B cell (primary cell): ENCODE measurements at regions not wholly inside any gene's neighbourhood (a gene's known extent, or its start where the extent isn't known, plus 50 kb on each side); places are given as distances from the start of the nearest gene placed in this dataset.

Source experiments
- ATAC-seq: fragments of 200-7000 bp; cut with Tn5 transposase; one replicate; pipeline ENCODE4 v1.10.0; 2021; ENCODE audit warnings: low read depth, mild to moderate bottlenecking, moderate number of reproducible peaks, moderate library complexity
- CTCF ChIA-PET: fragments of 350-600 bp; sonication (Branson Sonifier 250); formaldehyde crosslinking; loops from one replicate; lab custom pipeline; 2021; ENCODE audit warnings: antibody characterized with exemption, inconsistent platforms; lab: Charles Lee
- POLR2A ChIA-PET: fragments of 350-600 bp; sonication (Branson Sonifier 250); formaldehyde crosslinking; loops from one replicate; lab custom pipeline; 2021; ENCODE audit warnings: antibody characterized with exemption; lab: Charles Lee
- DNase-seq: peaks from one replicate; pipeline ENCODE4 v3.0.0; 2013
- H2AFZ ChIP-seq: 2 replicates; pipeline ENCODE4 v1.6.1; 2012; ENCODE audit warnings: mild to moderate bottlenecking, low read depth, low read length; ENCODE audit not compliant: insufficient read depth, poor library complexity, severe bottlenecking
- H3K27ac ChIP-seq, 2 donors: 1 replicate in 1 of 2; 2 replicates in 1 of 2; pipeline ENCODE4 v1.5.1; 2012 to 2013; ENCODE audit warnings: low read length in 2 of 2, mild to moderate bottlenecking in 2 of 2, moderate library complexity in 1 of 2
- H3K27me3 ChIP-seq, 4 experiments: fragments of 200-600 bp in 1 of 4; sonication (generic) in 1 of 4; replicated peaks in 1 of 4; 1 replicate in 2 of 4; 2 replicates in 2 of 4; pipeline versions ENCODE4 v1.6.1 to v1.7.0; 2013 to 2016; ENCODE audit warnings: low read length in 3 of 4, mild to moderate bottlenecking in 2 of 4, mixed read lengths in 1 of 4, moderate library complexity in 1 of 4; ENCODE audit not compliant: insufficient read depth in 4 of 4, control insufficient read depth in 3 of 4; ENCODE audit errors: control extremely low read depth in 1 of 4
- H3K36me3 ChIP-seq, 2 experiments: replicated peaks in 1 of 2; 1 replicate in 1 of 2; 2 replicates in 1 of 2; pipeline versions ENCODE4 v1.6.1 to v1.7.1; 2013; ENCODE audit warnings: low read length in 1 of 2; ENCODE audit not compliant: insufficient read depth in 2 of 2, control insufficient read depth in 1 of 2; ENCODE audit errors: control extremely low read depth in 1 of 2, extremely low read depth in 1 of 2
- H3K4me1 ChIP-seq, 2 donors: fragments of 200-600 bp in 1 of 2; sonication (generic) in 1 of 2; 1 replicate in 1 of 2; 2 replicates in 1 of 2; pipeline versions ENCODE4 v1.5.1 to v1.6.1; 2013 to 2017; ENCODE audit warnings: low read length in 2 of 2; ENCODE audit not compliant: control insufficient read depth in 2 of 2, insufficient read depth in 2 of 2
- H3K4me2 ChIP-seq: replicated peaks from 2 replicates; pipeline ENCODE3; 2012; ENCODE audit warnings: mild to moderate bottlenecking, low read depth, low read length; ENCODE audit not compliant: poor library complexity, severe bottlenecking
- H3K4me3 ChIP-seq, 5 experiments: fragments of 200-600 bp in 1 of 5; sonication (generic) in 1 of 5; 1 replicate in 3 of 5; 2 replicates in 2 of 5; pipeline versions ENCODE4 v1.5.1 to v1.7.0; 2011 to 2016; ENCODE audit warnings: low read length in 4 of 5, mild to moderate bottlenecking in 4 of 5, low read depth in 2 of 5, control low read depth in 1 of 5, moderate library complexity in 1 of 5; ENCODE audit not compliant: insufficient read depth in 1 of 5; ENCODE audit errors: control extremely low read depth in 1 of 5, extremely low read depth in 1 of 5
- H3K79me2 ChIP-seq: fragments of 200-600 bp; sonication (generic); one replicate; pipeline ENCODE4 v1.6.0; 2016; ENCODE audit warnings: low read length; ENCODE audit not compliant: control insufficient read depth, insufficient read depth
- H3K9ac ChIP-seq: fragments of 200-600 bp; sonication (generic); 2 replicates; pipeline ENCODE4 v1.6.1; 2017; ENCODE audit warnings: mild to moderate bottlenecking, low read length, moderate library complexity
- H3K9me3 ChIP-seq, 3 donors: one replicate each; pipeline versions ENCODE4 v1.6.1 to v1.7.1; 2013; ENCODE audit warnings: low read length in 2 of 3; ENCODE audit not compliant: control insufficient read depth in 2 of 3, insufficient read depth in 1 of 3; ENCODE audit errors: control extremely low read depth in 1 of 3
- H4K20me1 ChIP-seq: 2 replicates; pipeline ENCODE4 v1.6.0; 2012; ENCODE audit warnings: mild to moderate bottlenecking, low read length; ENCODE audit not compliant: insufficient read depth, control insufficient read depth, poor library complexity, severe bottlenecking
- H3K27ac Mint-ChIP-seq: one replicate; pipeline ENCODE4 v1.8.0; 2021; ENCODE audit warnings: mixed read lengths
- H3K27me3 Mint-ChIP-seq: one replicate; pipeline ENCODE4 v1.8.0; 2021; ENCODE audit warnings: mixed read lengths
- H3K4me1 Mint-ChIP-seq: one replicate; pipeline ENCODE4 v1.8.0; 2021; ENCODE audit warnings: mixed read lengths
- H3K4me3 Mint-ChIP-seq: one replicate; pipeline ENCODE4 v1.8.0; 2021; ENCODE audit warnings: mixed read lengths
- H3K9me3 Mint-ChIP-seq: one replicate; pipeline ENCODE4 v1.8.0; 2022; ENCODE audit warnings: mixed read lengths; ENCODE audit not compliant: insufficient read depth
- EZH2 ChIP-seq: IDR thresholded peaks from 2 replicates; pipeline ENCODE4 v1.6.1; 2012; ENCODE audit warnings: borderline replicate concordance, low read depth, mild to moderate bottlenecking, moderate library complexity, low read length; ENCODE audit not compliant: insufficient read depth, poor library complexity, severe bottlenecking
- WGBS: methylation state at CpG from one replicate; pipeline ENCODE4 v1.1.5; 2013; ENCODE audit warnings: missing lambda C conversion rate; ENCODE audit not compliant: insufficient coverage; 5-methylcytosine and 5-hydroxymethylcytosine counted together
- intact Hi-C: fragments of 100-400 bp; cut with micrococcal nuclease; formaldehyde crosslinking; loops from one replicate; pipeline ENCODE4 v1.10.0; 2022
- TF ChIP-seq, protein P1 (sequence below): fragments of 200-600 bp; IDR thresholded peaks from one replicate; pipeline ENCODE4 v1.8.0; 2022; ENCODE audit warnings: antibody characterized with exemption, mild to moderate bottlenecking

DNA sequence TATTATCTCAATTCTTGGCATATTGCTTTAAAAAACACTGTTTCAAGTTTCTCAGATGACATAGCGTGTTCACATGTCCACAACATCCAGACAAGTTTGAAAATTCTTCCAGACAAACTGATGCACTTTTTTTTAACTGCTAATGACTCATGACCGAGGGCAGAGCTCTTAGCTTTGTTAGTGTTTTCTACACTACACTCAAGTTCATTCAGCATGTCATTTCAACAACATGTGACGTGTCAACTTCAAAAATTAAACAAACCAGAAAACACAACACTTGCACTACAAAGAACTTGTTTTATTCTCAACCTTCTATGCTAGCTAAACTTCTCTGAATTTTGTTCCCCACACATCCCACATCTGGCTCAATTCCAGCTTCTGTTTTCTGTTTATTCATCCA, 1186.3 kb upstream of the FLRT2 start:
- DNase-seq (no peak), ATAC-seq (no peak)
- H3K9ac ChIP-seq = no peak overlapping the region
- no peak for TF ChIP-seq EZH2
- no peak overlapping the region for H3K4me3 Mint-ChIP-seq
- H3K27me3 ChIP-seq = no peaks in the 10 kb centered on the region
- H3K4me2 ChIP-seq = no peak overlapping the region
- no peak overlapping the region for H3K27ac Mint-ChIP-seq
- H4K20me1 ChIP-seq = no peaks in the 10 kb centered on the region
- peaks cover 6% of the 10 kb centered on the region for H3K9me3 Mint-ChIP-seq
- peaks cover 0 to 5% (median 0%) of the 10 kb centered on the region in 3 donors for H3K9me3 ChIP-seq
- ChIA-PET POLR2A (no interaction called here), CTCF (no interaction called here)
- no peak overlapping the region for H3K27ac ChIP-seq
- WGBS = 69% methylated on average over 3 of the region's 3 CpGs
- H3K4me1 ChIP-seq = no peaks in the 10 kb centered on the region
- intact Hi-C loops = no loop called here
- no peaks in the 10 kb centered on the region for H3K27me3 Mint-ChIP-seq
- H2AFZ ChIP-seq = no peak overlapping the region
- H3K36me3 ChIP-seq = no peaks in the 10 kb centered on the region
- no peaks in the 10 kb centered on the region for H3K79me2 ChIP-seq
- H3K4me1 Mint-ChIP-seq = no peaks in the 10 kb centered on the region
- no peak overlapping the region for H3K4me3 ChIP-seq

DNA sequence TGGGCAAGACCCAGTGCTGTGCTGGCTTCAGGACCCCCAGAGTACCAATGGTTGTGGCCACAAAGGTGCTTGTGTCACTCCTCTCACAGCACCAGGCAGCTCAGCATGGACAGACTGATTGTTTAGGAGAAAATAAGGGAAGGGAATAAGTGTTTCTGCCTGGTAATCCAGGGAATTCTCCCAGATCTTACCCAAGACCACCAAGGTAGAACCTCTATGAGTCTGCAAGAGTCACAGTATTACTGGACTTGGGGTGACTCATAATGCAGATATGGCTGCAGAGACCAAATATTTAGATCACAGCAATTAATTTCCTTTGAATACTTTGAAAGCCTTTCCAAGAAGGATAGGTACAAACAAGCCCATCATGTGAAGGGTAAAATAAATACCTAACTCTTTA, 1178.3 kb upstream of the FLRT2 start:
- Histone ChIP-seq H3K79me2 (no peaks in the 10 kb centered on the region), H4K20me1 (no peaks in the 10 kb centered on the region), H3K4me3 (no peak overlapping the region), H2AFZ (no peak overlapping the region), H3K4me2 (no peak overlapping the region), H3K4me1 (no peaks in the 10 kb centered on the region), H3K27ac (no peak overlapping the region), H3K27me3 (no peaks in the 10 kb centered on the region), H3K9ac (no peak overlapping the region), H3K36me3 (no peaks in the 10 kb centered on the region), H3K9me3 (peaks cover 0 to 5% (median 1%) of the 10 kb centered on the region in 3 donors)
- Mint-ChIP-seq H3K4me3 (no peak overlapping the region), H3K4me1 (no peaks in the 10 kb centered on the region), H3K9me3 (peaks cover 12% of the 10 kb centered on the region), H3K27me3 (no peaks in the 10 kb centered on the region), H3K27ac (no peak overlapping the region)
- DNase-seq (no peak), ATAC-seq (no peak)
- intact Hi-C loops = no loop called here
- CTCF ChIA-PET = no interaction called here
- POLR2A ChIA-PET = no interaction called here
- TF ChIP-seq, protein P1, sequence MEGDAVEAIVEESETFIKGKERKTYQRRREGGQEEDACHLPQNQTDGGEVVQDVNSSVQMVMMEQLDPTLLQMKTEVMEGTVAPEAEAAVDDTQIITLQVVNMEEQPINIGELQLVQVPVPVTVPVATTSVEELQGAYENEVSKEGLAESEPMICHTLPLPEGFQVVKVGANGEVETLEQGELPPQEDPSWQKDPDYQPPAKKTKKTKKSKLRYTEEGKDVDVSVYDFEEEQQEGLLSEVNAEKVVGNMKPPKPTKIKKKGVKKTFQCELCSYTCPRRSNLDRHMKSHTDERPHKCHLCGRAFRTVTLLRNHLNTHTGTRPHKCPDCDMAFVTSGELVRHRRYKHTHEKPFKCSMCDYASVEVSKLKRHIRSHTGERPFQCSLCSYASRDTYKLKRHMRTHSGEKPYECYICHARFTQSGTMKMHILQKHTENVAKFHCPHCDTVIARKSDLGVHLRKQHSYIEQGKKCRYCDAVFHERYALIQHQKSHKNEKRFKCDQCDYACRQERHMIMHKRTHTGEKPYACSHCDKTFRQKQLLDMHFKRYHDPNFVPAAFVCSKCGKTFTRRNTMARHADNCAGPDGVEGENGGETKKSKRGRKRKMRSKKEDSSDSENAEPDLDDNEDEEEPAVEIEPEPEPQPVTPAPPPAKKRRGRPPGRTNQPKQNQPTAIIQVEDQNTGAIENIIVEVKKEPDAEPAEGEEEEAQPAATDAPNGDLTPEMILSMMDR = no peak
- no peak for TF ChIP-seq EZH2
